HCT116 (cell line): ENCODE measurements at regions not wholly inside any gene's neighbourhood (a gene's known extent, or its start where the extent isn't known, plus 50 kb on each side); places are given as distances from the start of the nearest gene placed in this dataset.

Experiments
- EZH2 ChIP-seq: fragments of 200-600 bp; sonication (generic); IDR thresholded peaks from 2 replicates; pipeline ENCODE4 v1.6.1; 2017; ENCODE audit warnings: antibody characterized with exemption, mixed run types
- POLR2AphosphoS5 ChIP-seq: IDR thresholded peaks from 2 replicates; pipeline ENCODE4 v1.6.1; 2011; ENCODE audit warnings: mild to moderate bottlenecking, low read depth, low read length, moderate library complexity
- TF ChIP-seq, protein P1 (sequence below), 3 experiments: fragments of 200-600 bp in 1 of 3; sonication (generic) in 1 of 3; IDR thresholded peaks in 2 of 3; conservative IDR thresholded peaks in 1 of 3; 2 replicates each; pipeline ENCODE4 v1.5.1; 2012 to 2017; ENCODE audit warnings: low read depth in 2 of 3, low read length in 2 of 3, antibody characterized with exemption in 1 of 3, borderline replicate concordance in 1 of 3, control low read depth in 1 of 3, mild to moderate bottlenecking in 1 of 3, mixed read lengths in 1 of 3, mixed run types in 1 of 3, moderate library complexity in 1 of 3; ENCODE audit not compliant: insufficient read depth in 1 of 3

DNA sequence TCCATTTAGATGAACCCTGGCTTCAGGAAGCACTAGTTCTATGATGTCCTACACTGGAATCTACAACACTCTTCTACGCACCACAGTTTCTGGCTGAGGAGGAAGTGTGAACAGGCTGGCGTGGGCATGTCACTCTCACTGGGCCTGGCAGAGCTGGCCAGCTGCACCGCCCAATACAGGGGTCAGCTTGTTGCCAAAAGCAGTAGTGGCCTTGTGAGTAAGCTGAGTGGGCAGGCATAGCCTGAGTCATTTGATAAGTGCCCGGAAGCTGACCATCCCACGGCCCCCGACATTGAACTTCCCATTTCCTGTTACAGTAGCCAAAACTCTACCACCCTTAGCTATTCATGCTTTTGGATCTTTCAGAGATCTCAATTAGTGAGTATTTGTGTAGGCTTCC is 240.9 kb upstream of the SERP2 start:
- TF ChIP-seq, protein P1, sequence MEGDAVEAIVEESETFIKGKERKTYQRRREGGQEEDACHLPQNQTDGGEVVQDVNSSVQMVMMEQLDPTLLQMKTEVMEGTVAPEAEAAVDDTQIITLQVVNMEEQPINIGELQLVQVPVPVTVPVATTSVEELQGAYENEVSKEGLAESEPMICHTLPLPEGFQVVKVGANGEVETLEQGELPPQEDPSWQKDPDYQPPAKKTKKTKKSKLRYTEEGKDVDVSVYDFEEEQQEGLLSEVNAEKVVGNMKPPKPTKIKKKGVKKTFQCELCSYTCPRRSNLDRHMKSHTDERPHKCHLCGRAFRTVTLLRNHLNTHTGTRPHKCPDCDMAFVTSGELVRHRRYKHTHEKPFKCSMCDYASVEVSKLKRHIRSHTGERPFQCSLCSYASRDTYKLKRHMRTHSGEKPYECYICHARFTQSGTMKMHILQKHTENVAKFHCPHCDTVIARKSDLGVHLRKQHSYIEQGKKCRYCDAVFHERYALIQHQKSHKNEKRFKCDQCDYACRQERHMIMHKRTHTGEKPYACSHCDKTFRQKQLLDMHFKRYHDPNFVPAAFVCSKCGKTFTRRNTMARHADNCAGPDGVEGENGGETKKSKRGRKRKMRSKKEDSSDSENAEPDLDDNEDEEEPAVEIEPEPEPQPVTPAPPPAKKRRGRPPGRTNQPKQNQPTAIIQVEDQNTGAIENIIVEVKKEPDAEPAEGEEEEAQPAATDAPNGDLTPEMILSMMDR (IDR thresholded peaks at IDR 0.05 in 2 of 3, conservative IDR thresholded peaks at IDR 0.05 in 1 of 3; ENCODE audit: borderline replicate concordance in 1 of 3, insufficient read depth in 1 of 3, low read depth in 2 of 3, low read length in 2 of 3), result no peak
- TF ChIP-seq EZH2 (no peak), POLR2AphosphoS5 (peak; percentile 51)
